ENCODE measurements at regions not wholly inside any gene's neighbourhood (a gene's known extent, or its start where the extent isn't known, plus 50 kb on each side); places are given as distances from the start of the nearest gene placed in this dataset.

GRCh38 chr22:49626361-49627216 lies 201.1 kb downstream of the BRD1 start:
- ATAC-seq (ENCODE audit: low FRiP score): no peak

GRCh38 chr22:49624421-49625177 lies 203.1 kb downstream of the BRD1 start:
- ATAC-seq (ENCODE audit: low FRiP score): no peak
- no peak for DNase-seq (ENCODE audit: low spot score)

More at GRCh38 chr22:49626361-49627216, 201.1 kb downstream of the BRD1 start:
- TF ChIP-seq CTCF (IDR thresholded peaks at IDR 0.05): no peak
- DNase-seq (ENCODE audit: low spot score): no peak

GRCh38 chr22:49623715-49624114 lies 204.0 kb downstream of the BRD1 start:
- no peak for DNase-seq (ENCODE audit: low spot score)
- no peak for TF ChIP-seq CTCF (IDR thresholded peaks at IDR 0.05)
- ATAC-seq (ENCODE audit: low FRiP score): no peak

More at GRCh38 chr22:49624421-49625177, 203.1 kb downstream of the BRD1 start:
- TF ChIP-seq CTCF (IDR thresholded peaks at IDR 0.05): no peak

GRCh38 chr22:49623176-49623575 lies 204.5 kb downstream of the BRD1 start:
- DNase-seq (ENCODE audit: low spot score) (no peak), ATAC-seq (ENCODE audit: low FRiP score) (no peak)

GRCh38 chr22:49622241-49623105 lies 205.2 kb downstream of the BRD1 start:
- no peak for TF ChIP-seq CTCF (IDR thresholded peaks at IDR 0.05)
- ATAC-seq (ENCODE audit: low FRiP score) (no peak), DNase-seq (ENCODE audit: low spot score) (no peak)

More at GRCh38 chr22:49623176-49623575, 204.5 kb downstream of the BRD1 start:
- TF ChIP-seq CTCF (IDR thresholded peaks at IDR 0.05): no peak

GRCh38 chr22:49621601-49622210 lies 206.0 kb downstream of the BRD1 start:
- ATAC-seq (ENCODE audit: low FRiP score) (no peak), DNase-seq (ENCODE audit: low spot score) (no peak)
- no peak for TF ChIP-seq CTCF (IDR thresholded peaks at IDR 0.05)

All from omental fat pad (tissue), 3 donors.